NB4 (cell line): ENCODE measurements at regions not wholly inside any gene's neighbourhood (a gene's known extent, or its start where the extent isn't known, plus 50 kb on each side); places are given as distances from the start of the nearest gene placed in this dataset.

Experiments
- CTCF ChIP-seq: IDR thresholded peaks from one replicate; pipeline ENCODE4 v1.5.1; 2012; ENCODE audit warnings: low read depth, low read length
- MAX ChIP-seq: IDR thresholded peaks from 2 replicates; pipeline ENCODE4 v1.6.1; 2011; ENCODE audit warnings: low read depth, low read length
- POLR2A ChIP-seq: IDR thresholded peaks from 2 replicates; pipeline ENCODE4 v1.6.1; 2011; ENCODE audit warnings: mild to moderate bottlenecking; ENCODE audit not compliant: insufficient read length; ENCODE audit errors: extremely low read depth

DNA sequence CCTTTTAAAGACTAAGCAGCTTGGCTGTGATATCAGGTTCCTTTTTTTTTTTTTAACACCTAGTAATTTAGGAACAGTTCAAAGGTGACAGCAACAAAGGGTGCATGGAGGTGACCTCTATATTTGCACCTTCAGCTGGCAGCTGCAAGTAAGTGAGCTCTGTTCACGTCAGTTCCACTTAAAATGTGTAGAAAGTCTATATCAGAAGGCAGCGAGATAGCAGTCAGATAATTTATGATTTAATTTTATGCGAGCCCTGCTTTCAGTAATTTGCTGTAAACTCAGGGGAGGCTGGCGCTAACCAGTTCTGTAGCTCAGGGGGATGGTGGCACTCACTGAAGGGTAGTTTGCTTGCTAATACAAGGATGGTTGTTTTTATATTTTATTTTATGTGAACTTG is 602.8 kb upstream of the MMS22L start:
- no peak for TF ChIP-seq POLR2A
- TF ChIP-seq CTCF = no peak
- TF ChIP-seq MAX = no peak
